Adrenal gland (tissue), 5 donors: ENCODE measurements at regions not wholly inside any gene's neighbourhood (a gene's known extent, or its start where the extent isn't known, plus 50 kb on each side); places are given as distances from the start of the nearest gene placed in this dataset.

ENCODE experiments used
- CTCF ChIP-seq, 6 experiments: fragments of 450-650 bp in 4 of 6; fragments of 200-600 bp in 2 of 6; sonication (generic) in 1 of 6; IDR thresholded peaks; 1 replicate in 5 of 6; 2 replicates in 1 of 6; pipeline versions ENCODE4 v1.5.1 to v1.8.0; 2016 to 2021; ENCODE audit warnings: antibody characterized with exemption in 6 of 6, mild to moderate bottlenecking in 2 of 6, moderate library complexity in 1 of 6
- POLR2A ChIP-seq, 2 donors: fragments of 450-650 bp; IDR thresholded peaks; one replicate each; pipeline ENCODE4 v1.6.1; 2017; ENCODE audit warnings: antibody characterized with exemption in 2 of 2, mild to moderate bottlenecking in 2 of 2, moderate library complexity in 1 of 2
- donor health status: DM: no; HTN: no; CAD: no.

GRCh38 chr7:156222151-156222550 lies 409.9 kb upstream of the SHH start:
- no peak for TF ChIP-seq CTCF (IDR thresholded peaks at IDR 0.05)
- no peak for TF ChIP-seq POLR2A (IDR thresholded peaks at IDR 0.05)
